Mesodermal cell (in vitro differentiated cells): ENCODE measurements at regions not wholly inside any gene's neighbourhood (a gene's known extent, or its start where the extent isn't known, plus 50 kb on each side); places are given as distances from the start of the nearest gene placed in this dataset.

Source experiments
- H3K27ac ChIP-seq: 2 replicates; pipeline ENCODE4 v1.7.0; 2013; ENCODE audit warnings: mild to moderate bottlenecking, low read depth, low read length, moderate library complexity; ENCODE audit not compliant: severe bottlenecking
- H3K36me3 ChIP-seq: 2 replicates; pipeline ENCODE4 v1.7.1; 2013; ENCODE audit warnings: mild to moderate bottlenecking, low read length, moderate library complexity; ENCODE audit not compliant: control insufficient read depth, insufficient read depth
- H3K4me1 ChIP-seq: one replicate; pipeline ENCODE4 v1.7.1; 2013; ENCODE audit warnings: mild to moderate bottlenecking, low read length; ENCODE audit not compliant: insufficient read depth, control insufficient read depth, poor library complexity, severe bottlenecking
- H3K4me3 ChIP-seq: 2 replicates; pipeline ENCODE4 v1.7.0; 2013; ENCODE audit warnings: low read length, control low read depth, mild to moderate bottlenecking; ENCODE audit not compliant: insufficient read depth, poor library complexity, severe bottlenecking; ENCODE audit errors: extremely low read depth
- H3K9me3 ChIP-seq: 2 replicates; pipeline ENCODE4 v1.7.1; 2013; ENCODE audit warnings: mild to moderate bottlenecking, low read length, moderate library complexity; ENCODE audit not compliant: control insufficient read depth
- WGBS, 2 experiments: methylation state at CpG; one replicate each; pipeline ENCODE4 v1.1.5; 2013; ENCODE audit warnings: missing lambda C conversion rate in 2 of 2; ENCODE audit not compliant: insufficient coverage in 2 of 2; 5-methylcytosine and 5-hydroxymethylcytosine counted together

GRCh38 chr6:1153696-1154245, 158.1 kb upstream of the FOXQ1 start:
- H3K27ac ChIP-seq, result no peak overlapping the region
- H3K4me3 ChIP-seq, result no peak overlapping the region
- peaks cover 4% of the 10 kb centered on the region for H3K9me3 ChIP-seq

GRCh38 chr6:1146500-1146899, 165.4 kb upstream of the FOXQ1 start:
- no peak overlapping the region for H3K4me3 ChIP-seq
- H3K27ac ChIP-seq, result no peak overlapping the region
- H3K4me1 ChIP-seq, result peaks cover 6% of the 10 kb centered on the region
- H3K9me3 ChIP-seq, result no peaks in the 10 kb centered on the region
- H3K36me3 ChIP-seq, result no peaks in the 10 kb centered on the region

More at GRCh38 chr6:1153696-1154245, 158.1 kb upstream of the FOXQ1 start:
- no peaks in the 10 kb centered on the region for H3K36me3 ChIP-seq
- H3K4me1 ChIP-seq, result no peaks in the 10 kb centered on the region

GRCh38 chr6:1145768-1146218, 166.1 kb upstream of the FOXQ1 start:
- Histone ChIP-seq H3K36me3 (no peaks in the 10 kb centered on the region), H3K4me3 (no peak overlapping the region)
- 65 to 75% methylated on average over 3 to 6 of the region's 8 CpGs for WGBS, 2 experiments

GRCh38 chr6:1144842-1145767, 166.8 kb upstream of the FOXQ1 start:
- peaks cover 6% of the 10 kb centered on the region for H3K4me1 ChIP-seq
- WGBS, 2 experiments, result 81 to 85% methylated on average over 8 to 9 of the region's 10 CpGs
- H3K4me3 ChIP-seq, result no peak overlapping the region
- H3K9me3 ChIP-seq, result no peaks in the 10 kb centered on the region
- no peaks in the 10 kb centered on the region for H3K36me3 ChIP-seq
- peak overlapping the region; percentile 24 for H3K27ac ChIP-seq

More at GRCh38 chr6:1145768-1146218, 166.1 kb upstream of the FOXQ1 start:
- H3K27ac ChIP-seq, result peak overlapping the region; percentile 24
- H3K4me1 ChIP-seq, result peaks cover 6% of the 10 kb centered on the region
- no peaks in the 10 kb centered on the region for H3K9me3 ChIP-seq

GRCh38 chr6:1143655-1144054, 168.2 kb upstream of the FOXQ1 start:
- Histone ChIP-seq H3K4me3 (no peak overlapping the region), H3K36me3 (no peaks in the 10 kb centered on the region), H3K9me3 (peaks cover 10% of the 10 kb centered on the region), H3K27ac (no peak overlapping the region), H3K4me1 (peaks cover 6% of the 10 kb centered on the region)
- 93 to 94% methylated on average over 3 to 6 of the region's 7 CpGs for WGBS, 2 experiments

GRCh38 chr6:1139155-1139890, 172.6 kb upstream of the FOXQ1 start:
- H3K27ac ChIP-seq, result no peak overlapping the region
- H3K36me3 ChIP-seq, result no peaks in the 10 kb centered on the region
- H3K9me3 ChIP-seq, result peaks cover 13% of the 10 kb centered on the region
- H3K4me3 ChIP-seq, result no peak overlapping the region
- H3K4me1 ChIP-seq, result no peaks in the 10 kb centered on the region
- 80 to 83% methylated on average over 1 of the region's 4 CpGs for WGBS, 2 experiments

GRCh38 chr6:1137849-1138248, 174.0 kb upstream of the FOXQ1 start:
- no peaks in the 10 kb centered on the region for H3K36me3 ChIP-seq
- WGBS, 2 experiments, result 85 to 89% methylated on average over 2 to 5 of the region's 6 CpGs
- no peak overlapping the region for H3K4me3 ChIP-seq
- peaks cover 13% of the 10 kb centered on the region for H3K9me3 ChIP-seq
- no peak overlapping the region for H3K27ac ChIP-seq
- H3K4me1 ChIP-seq, result no peaks in the 10 kb centered on the region

GRCh38 chr6:1136827-1137226, 175.1 kb upstream of the FOXQ1 start:
- Histone ChIP-seq H3K4me3 (no peak overlapping the region), H3K9me3 (peaks cover 13% of the 10 kb centered on the region), H3K4me1 (peaks cover 3% of the 10 kb centered on the region), H3K27ac (no peak overlapping the region), H3K36me3 (no peaks in the 10 kb centered on the region)
- 97 to 100% methylated on average over 1 to 4 of the region's 4 CpGs for WGBS, 2 experiments

GRCh38 chr6:1136415-1136774, 175.5 kb upstream of the FOXQ1 start:
- 93 to 94% methylated on average over 10 of the region's 10 CpGs for WGBS, 2 experiments
- no peaks in the 10 kb centered on the region for H3K36me3 ChIP-seq
- peaks cover 7% of the 10 kb centered on the region for H3K4me1 ChIP-seq
- H3K9me3 ChIP-seq, result peaks cover 13% of the 10 kb centered on the region
- H3K4me3 ChIP-seq, result no peak overlapping the region
- H3K27ac ChIP-seq, result no peak overlapping the region

GRCh38 chr6:1135726-1136414, 176.0 kb upstream of the FOXQ1 start:
- H3K36me3 ChIP-seq, result no peaks in the 10 kb centered on the region
- H3K4me1 ChIP-seq, result peaks cover 8% of the 10 kb centered on the region
- 88 to 98% methylated on average over 7 of the region's 7 CpGs for WGBS, 2 experiments
- H3K9me3 ChIP-seq, result peaks cover 13% of the 10 kb centered on the region
- H3K27ac ChIP-seq, result no peak overlapping the region
- no peak overlapping the region for H3K4me3 ChIP-seq
